ENCODE measurements at regions not wholly inside any gene's neighbourhood (a gene's known extent, or its start where the extent isn't known, plus 50 kb on each side); places are given as distances from the start of the nearest gene placed in this dataset.

DNA sequence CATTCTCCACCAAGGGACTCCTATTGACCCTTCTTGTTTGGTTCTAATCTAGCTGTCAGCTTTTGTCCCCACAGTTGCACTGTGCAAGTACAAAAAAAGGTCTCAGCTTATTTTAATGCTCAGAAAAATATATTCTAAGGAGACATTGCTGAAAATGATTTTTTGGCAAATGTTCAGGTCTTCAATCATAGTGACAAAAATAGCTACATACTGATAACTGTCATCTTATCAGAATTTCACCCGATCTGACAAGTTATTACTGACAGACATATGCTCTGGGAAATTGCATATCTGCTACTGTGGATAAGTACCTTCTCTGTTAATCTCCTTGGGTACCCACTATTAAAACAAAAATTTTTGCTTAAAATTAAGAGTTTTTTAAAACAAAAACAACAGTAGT lies 263.6 kb downstream of the FLRT2 start:
- Histone ChIP-seq H3K4me2 (no peak overlapping the region), H3K27ac (ENCODE audit: low read depth) (no peak overlapping the region), H4K20me1 (replicated peaks; ENCODE audit: insufficient read depth) (no peaks in the 10 kb centered on the region), H3F3A (replicated peaks; ENCODE audit: low read depth) (no peaks in the 10 kb centered on the region), H3K4me3 (no peak overlapping the region), H3K79me2 (replicated peaks; ENCODE audit: insufficient read depth) (no peaks in the 10 kb centered on the region), H3K36me3 (ENCODE audit: insufficient read depth) (no peaks in the 10 kb centered on the region), H3K9me2 (ENCODE audit: insufficient read depth) (no peaks in the 10 kb centered on the region; the same call in 1 of the 2 replicates), H3K4me1 (ENCODE audit: insufficient read depth) (no peaks in the 10 kb centered on the region; the same call in 1 of the 2 replicates), H2AFZ (no peak overlapping the region), H3K27me3 (ENCODE audit: insufficient read depth) (no peaks in the 10 kb centered on the region)
- Mint-ChIP-seq H3K36me3 (ENCODE audit: low read depth) (no peaks in the 10 kb centered on the region), H3K27me3 (ENCODE audit: insufficient read depth, low read depth, poor library complexity) (no peaks in the 10 kb centered on the region), H3K4me3 (no peak overlapping the region), H3K4me1 (no peaks in the 10 kb centered on the region), H3K27ac (no peak overlapping the region), H3K9me3 (no peaks in the 10 kb centered on the region)
- ATAC-seq (no peak), DNase-seq (ENCODE audit: low spot score) (no peak)
- no peak for TF ChIP-seq EZH2phosphoT487 (IDR thresholded peaks at IDR 0.05; ENCODE audit: unreplicated experiment)
- TF ChIP-seq, protein P1, sequence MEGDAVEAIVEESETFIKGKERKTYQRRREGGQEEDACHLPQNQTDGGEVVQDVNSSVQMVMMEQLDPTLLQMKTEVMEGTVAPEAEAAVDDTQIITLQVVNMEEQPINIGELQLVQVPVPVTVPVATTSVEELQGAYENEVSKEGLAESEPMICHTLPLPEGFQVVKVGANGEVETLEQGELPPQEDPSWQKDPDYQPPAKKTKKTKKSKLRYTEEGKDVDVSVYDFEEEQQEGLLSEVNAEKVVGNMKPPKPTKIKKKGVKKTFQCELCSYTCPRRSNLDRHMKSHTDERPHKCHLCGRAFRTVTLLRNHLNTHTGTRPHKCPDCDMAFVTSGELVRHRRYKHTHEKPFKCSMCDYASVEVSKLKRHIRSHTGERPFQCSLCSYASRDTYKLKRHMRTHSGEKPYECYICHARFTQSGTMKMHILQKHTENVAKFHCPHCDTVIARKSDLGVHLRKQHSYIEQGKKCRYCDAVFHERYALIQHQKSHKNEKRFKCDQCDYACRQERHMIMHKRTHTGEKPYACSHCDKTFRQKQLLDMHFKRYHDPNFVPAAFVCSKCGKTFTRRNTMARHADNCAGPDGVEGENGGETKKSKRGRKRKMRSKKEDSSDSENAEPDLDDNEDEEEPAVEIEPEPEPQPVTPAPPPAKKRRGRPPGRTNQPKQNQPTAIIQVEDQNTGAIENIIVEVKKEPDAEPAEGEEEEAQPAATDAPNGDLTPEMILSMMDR (conservative IDR thresholded peaks at IDR 0.05; ENCODE audit: low read depth in 2 of 2), result no peak
- TF ChIP-seq, protein P2, sequence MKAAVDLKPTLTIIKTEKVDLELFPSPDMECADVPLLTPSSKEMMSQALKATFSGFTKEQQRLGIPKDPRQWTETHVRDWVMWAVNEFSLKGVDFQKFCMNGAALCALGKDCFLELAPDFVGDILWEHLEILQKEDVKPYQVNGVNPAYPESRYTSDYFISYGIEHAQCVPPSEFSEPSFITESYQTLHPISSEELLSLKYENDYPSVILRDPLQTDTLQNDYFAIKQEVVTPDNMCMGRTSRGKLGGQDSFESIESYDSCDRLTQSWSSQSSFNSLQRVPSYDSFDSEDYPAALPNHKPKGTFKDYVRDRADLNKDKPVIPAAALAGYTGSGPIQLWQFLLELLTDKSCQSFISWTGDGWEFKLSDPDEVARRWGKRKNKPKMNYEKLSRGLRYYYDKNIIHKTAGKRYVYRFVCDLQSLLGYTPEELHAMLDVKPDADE (IDR thresholded peaks at IDR 0.05), result no peak
- TF ChIP-seq ZNF114 (CRISPR knock-in tag; IDR thresholded peaks at IDR 0.05), result no peak
- TF ChIP-seq STAT1 (IDR thresholded peaks at IDR 0.05; ENCODE audit: unreplicated experiment), result no peak
- no peak for TF ChIP-seq NANOG (IDR thresholded peaks at IDR 0.05; ENCODE audit: borderline replicate concordance)

DNA sequence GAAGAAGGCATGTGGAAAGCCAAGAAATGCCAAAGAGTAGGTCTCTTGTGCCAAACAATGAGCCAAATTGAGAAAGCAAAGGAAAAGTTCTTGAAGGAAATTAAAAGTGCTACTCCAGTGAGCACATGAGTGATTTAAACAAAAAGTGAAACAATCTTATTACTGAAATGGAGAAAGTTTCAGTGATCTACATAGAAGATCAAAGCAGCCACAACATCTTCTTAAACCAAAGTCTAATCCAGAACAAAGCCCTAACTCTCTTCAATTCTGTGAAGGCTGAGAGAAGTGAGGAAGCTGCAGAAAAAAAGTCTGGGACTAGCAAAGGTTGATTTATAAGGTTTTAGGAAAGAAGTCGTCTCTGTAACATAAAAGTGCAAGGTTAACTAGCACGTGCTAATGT lies 259.6 kb downstream of the FLRT2 start:
- H3K9me3 Mint-ChIP-seq, result no peaks in the 10 kb centered on the region
- H3F3A ChIP-seq (replicated peaks; ENCODE audit: low read depth), result no peaks in the 10 kb centered on the region
- H3K79me2 ChIP-seq (replicated peaks; ENCODE audit: insufficient read depth), result no peaks in the 10 kb centered on the region
- DNase-seq (ENCODE audit: low spot score) (no peak), ATAC-seq (no peak)
- H3K4me2 ChIP-seq, result no peak overlapping the region
- no peaks in the 10 kb centered on the region for H4K20me1 ChIP-seq (replicated peaks; ENCODE audit: insufficient read depth)
- H3K36me3 ChIP-seq (ENCODE audit: insufficient read depth), result no peaks in the 10 kb centered on the region
- H3K27me3 ChIP-seq (ENCODE audit: insufficient read depth), result no peaks in the 10 kb centered on the region
- peak overlapping the region; percentile 25; the same call in 1 of the 2 replicates for H2AFZ ChIP-seq
- H3K9me2 ChIP-seq (ENCODE audit: insufficient read depth), result no peaks in the 10 kb centered on the region; the same call in 1 of the 2 replicates
- 0 out of 2 replicates have a peak, but pooled peaks cover 9% of the 10 kb centered on the region for H3K4me1 ChIP-seq (ENCODE audit: insufficient read depth)
- H3K36me3 Mint-ChIP-seq (ENCODE audit: low read depth), result no peaks in the 10 kb centered on the region
- H3K27ac ChIP-seq (ENCODE audit: low read depth), result no peak overlapping the region
- peaks cover 8% of the 10 kb centered on the region for H3K4me1 Mint-ChIP-seq
- H3K4me3 Mint-ChIP-seq, result no peak overlapping the region
- no peak for TF ChIP-seq ZNF462 (CRISPR knock-in tag; IDR thresholded peaks at IDR 0.05)
- TF ChIP-seq, protein P2 (IDR thresholded peaks at IDR 0.05), result no peak
- no peak for TF ChIP-seq EZH2 (IDR thresholded peaks at IDR 0.05; ENCODE audit: low read depth, unreplicated experiment)
- H3K27me3 Mint-ChIP-seq (ENCODE audit: insufficient read depth, low read depth, poor library complexity), result no peaks in the 10 kb centered on the region
- no peak overlapping the region for H3K27ac Mint-ChIP-seq
- no peak overlapping the region for H3K4me3 ChIP-seq

Data from GM23338 (cell line).